ENCODE measurements at regions not wholly inside any gene's neighbourhood (a gene's known extent, or its start where the extent isn't known, plus 50 kb on each side); places are given as distances from the start of the nearest gene placed in this dataset.

- H3K4me3 ChIP-seq (ENCODE audit: low read depth in 2 of 2, low read length in 2 of 2), result no peak overlapping the region
- CTCF ChIA-PET, result no interaction called here
- TF ChIP-seq POLR2AphosphoS5 (IDR thresholded peaks at IDR 0.05; ENCODE audit: low read depth, low read length) (no peak), SIN3A (IDR thresholded peaks at IDR 0.05; ENCODE audit: borderline replicate concordance, insufficient read depth, low read depth, low read length) (no peak), CTCF (IDR thresholded peaks at IDR 0.05) (no peak), TCF7L2 (IDR thresholded peaks at IDR 0.05; ENCODE audit: low read depth, low read length) (no peak), REST (IDR thresholded peaks at IDR 0.05; ENCODE audit: insufficient read depth in 1 of 2, low read depth in 2 of 2, low read length in 1 of 2) (no peak)
- POLR2A ChIA-PET, result no interaction called here
- DNase-seq (ENCODE audit: low read depth, low spot score) (no peak), ATAC-seq (no peak)
- in situ Hi-C loops (cut with HindIII; ENCODE audit: low pct_unique_long_range_greater_than_20kb, low sequenced_read_pairs), result no loop called here
- H3K4me1 ChIP-seq (ENCODE audit: control insufficient read depth, insufficient read depth, low read length), result no peaks in the 10 kb centered on the region
- no peaks in the 10 kb centered on the region for H3K36me3 ChIP-seq (ENCODE audit: control insufficient read depth, insufficient read depth, low read length)
- intact Hi-C loops (cut with micrococcal nuclease; ENCODE audit: unreplicated experiment), result no loop called here
- BruUV-seq (replicated peaks), result no TSS peak
- H3K9me3 ChIP-seq (ENCODE audit: control insufficient read depth, insufficient read depth, low read depth, low read length), result no peaks in the 10 kb centered on the region
- no peaks in the 10 kb centered on the region for H3K27me3 ChIP-seq (ENCODE audit: control insufficient read depth, insufficient read depth, low read length)
- no peak overlapping the region for H3K27ac ChIP-seq (ENCODE audit: low read length)
Observed at GRCh38 chr17:56739376-56739775, 94.3 kb downstream of the C17orf67 start.

- H3K27me3 ChIP-seq (ENCODE audit: control insufficient read depth, insufficient read depth, low read length), result no peaks in the 10 kb centered on the region
- no peak for TF ChIP-seq CTCF (IDR thresholded peaks at IDR 0.05)
- TF ChIP-seq SIN3A (IDR thresholded peaks at IDR 0.05; ENCODE audit: borderline replicate concordance, insufficient read depth, low read depth, low read length), result no peak
- no peak for TF ChIP-seq REST (IDR thresholded peaks at IDR 0.05; ENCODE audit: insufficient read depth in 1 of 2, low read depth in 2 of 2, low read length in 1 of 2)
- TF ChIP-seq POLR2AphosphoS5 (IDR thresholded peaks at IDR 0.05; ENCODE audit: low read depth, low read length), result no peak
- no peak for TF ChIP-seq TCF7L2 (IDR thresholded peaks at IDR 0.05; ENCODE audit: low read depth, low read length)
- no peak for ATAC-seq
- in situ Hi-C loops (cut with HindIII; ENCODE audit: low pct_unique_long_range_greater_than_20kb, low sequenced_read_pairs) (no loop called here), intact Hi-C loops (cut with micrococcal nuclease; ENCODE audit: unreplicated experiment) (no loop called here)
- no peak overlapping the region for H3K4me3 ChIP-seq (ENCODE audit: low read depth in 2 of 2, low read length in 2 of 2)
- ChIA-PET CTCF (no interaction called here), POLR2A (no interaction called here)
- no peaks in the 10 kb centered on the region for H3K36me3 ChIP-seq (ENCODE audit: control insufficient read depth, insufficient read depth, low read length)
- no TSS peak for BruUV-seq (replicated peaks)
- H3K27ac ChIP-seq (ENCODE audit: low read length), result no peak overlapping the region
- no peaks in the 10 kb centered on the region for H3K4me1 ChIP-seq (ENCODE audit: control insufficient read depth, insufficient read depth, low read length)
- no peaks in the 10 kb centered on the region for H3K9me3 ChIP-seq (ENCODE audit: control insufficient read depth, insufficient read depth, low read depth, low read length)
- no peak for DNase-seq (ENCODE audit: low read depth, low spot score)
Observed at GRCh38 chr17:56739776-56740175, 93.9 kb downstream of the C17orf67 start.

Data from Panc1 (cell line).